PFSK-1 (cell line): ENCODE measurements at regions not wholly inside any gene's neighbourhood (a gene's known extent, or its start where the extent isn't known, plus 50 kb on each side); places are given as distances from the start of the nearest gene placed in this dataset.

Experiments
- FOXP2 ChIP-seq: optimal IDR thresholded peaks from 2 replicates; pipeline ENCODE3; 2011; ENCODE audit warnings: borderline replicate concordance, control low read depth, inconsistent platforms; ENCODE audit not compliant: insufficient read depth; ENCODE audit errors: extremely low read length, extremely low read depth
- POLR2AphosphoS5 ChIP-seq: IDR thresholded peaks from 2 replicates; pipeline ENCODE4 v1.6.1; 2012; ENCODE audit warnings: low read depth, mild to moderate bottlenecking, control low read depth, low read length, moderate library complexity
- REST ChIP-seq, 2 experiments: IDR thresholded peaks; 2 replicates each; pipeline versions ENCODE4 v1.6.1 to v1.8.0; 2011 to 2012; ENCODE audit warnings: low read depth in 2 of 2, low read length in 2 of 2, control low read depth in 1 of 2, inconsistent platforms in 1 of 2, mild to moderate bottlenecking in 1 of 2, moderate library complexity in 1 of 2; ENCODE audit not compliant: insufficient read depth in 1 of 2
- SIN3A ChIP-seq: IDR thresholded peaks from 2 replicates; pipeline ENCODE4 v1.6.1; 2012; ENCODE audit warnings: mild to moderate bottlenecking, low read length, moderate library complexity, borderline replicate concordance; ENCODE audit not compliant: insufficient read depth
- TAF1 ChIP-seq: IDR thresholded peaks from 2 replicates; pipeline ENCODE4 v1.6.1; 2012; ENCODE audit warnings: low read length, control low read depth, borderline replicate concordance; ENCODE audit not compliant: insufficient read depth

- TF ChIP-seq SIN3A: no peak
- TF ChIP-seq TAF1: no peak
- TF ChIP-seq POLR2AphosphoS5: no peak
- no peak for TF ChIP-seq FOXP2
- no peak for TF ChIP-seq REST (IDR thresholded peaks at IDR 0.05; ENCODE audit: insufficient read depth in 1 of 2, low read depth in 2 of 2, low read length in 2 of 2)
Observed at GRCh38 chr7:114317450-114318098, 97.0 kb upstream of the FOXP2 start.

- TF ChIP-seq TAF1: no peak
- TF ChIP-seq SIN3A: no peak
- TF ChIP-seq FOXP2: no peak
- TF ChIP-seq REST (IDR thresholded peaks at IDR 0.05; ENCODE audit: insufficient read depth in 1 of 2, low read depth in 2 of 2, low read length in 2 of 2): no peak
- TF ChIP-seq POLR2AphosphoS5: no peak
Observed at GRCh38 chr7:114312649-114313048, 102.0 kb upstream of the FOXP2 start.

GRCh38 chr7:114310345-114311110, 104.1 kb upstream of the FOXP2 start:
- TF ChIP-seq TAF1 (no peak), POLR2AphosphoS5 (no peak), REST (IDR thresholded peaks at IDR 0.05; ENCODE audit: insufficient read depth in 1 of 2, low read depth in 2 of 2, low read length in 2 of 2) (no peak), FOXP2 (no peak), SIN3A (no peak)

GRCh38 chr7:114309729-114310128, 104.9 kb upstream of the FOXP2 start:
- no peak for TF ChIP-seq SIN3A
- no peak for TF ChIP-seq FOXP2
- no peak for TF ChIP-seq REST (IDR thresholded peaks at IDR 0.05; ENCODE audit: insufficient read depth in 1 of 2, low read depth in 2 of 2, low read length in 2 of 2)
- TF ChIP-seq POLR2AphosphoS5: no peak
- no peak for TF ChIP-seq TAF1
